Keratinocyte (primary cell): ENCODE measurements at regions not wholly inside any gene's neighbourhood (a gene's known extent, or its start where the extent isn't known, plus 50 kb on each side); places are given as distances from the start of the nearest gene placed in this dataset.

ENCODE experiments used
- DNase-seq: peaks from one replicate; pipeline ENCODE4 v3.0.0-alpha.2; 2011; ENCODE audit warnings: low read depth, missing footprints, low spot score
- FAIRE-seq: peaks from 2 replicates; lab custom pipeline; 2011; peaks lifted over from hg19 to GRCh38; lab: Jason Lieb, UNC
- H2AFZ ChIP-seq: 2 replicates; pipeline ENCODE4 v1.6.0; 2012; ENCODE audit warnings: low read length, control low read depth, inconsistent platforms; ENCODE audit not compliant: control insufficient read depth
- H3K27ac ChIP-seq: 2 replicates; pipeline ENCODE4 v1.5.1; 2011; ENCODE audit warnings: low read length; ENCODE audit not compliant: control insufficient read depth, insufficient read depth
- H3K27me3 ChIP-seq: 3 replicates; pipeline ENCODE4 v1.6.0; 2011; ENCODE audit warnings: low read length; ENCODE audit not compliant: control insufficient read depth, insufficient read depth; ENCODE audit errors: extremely low read depth
- H3K36me3 ChIP-seq, 2 experiments: 2 replicates in 1 of 2; 3 replicates in 1 of 2; pipeline ENCODE4 v1.5.1; 2011; ENCODE audit warnings: low read length in 2 of 2, mild to moderate bottlenecking in 1 of 2; ENCODE audit not compliant: control insufficient read depth in 2 of 2, insufficient read depth in 2 of 2; ENCODE audit errors: extremely low read depth in 1 of 2
- H3K4me1 ChIP-seq: 3 replicates; pipeline ENCODE4 v1.5.1; 2011; ENCODE audit warnings: low read length; ENCODE audit not compliant: control insufficient read depth, insufficient read depth; ENCODE audit errors: extremely low read depth
- H3K4me2 ChIP-seq: 3 replicates; pipeline ENCODE4 v1.6.0; 2011; ENCODE audit warnings: low read depth, low read length; ENCODE audit not compliant: control insufficient read depth, insufficient read depth; ENCODE audit errors: extremely low read depth
- H3K4me3 ChIP-seq, 3 experiments: fragments of 200-600 bp in 1 of 3; sonication (generic) in 1 of 3; 2 replicates in 2 of 3; 3 replicates in 1 of 3; pipeline ENCODE4 v1.5.1; 2011 to 2016; ENCODE audit warnings: low read length in 3 of 3, mild to moderate bottlenecking in 3 of 3, control low read depth in 2 of 3, inconsistent platforms in 1 of 3, low read depth in 1 of 3, mixed read lengths in 1 of 3, mixed run types in 1 of 3, moderate library complexity in 1 of 3; ENCODE audit not compliant: control insufficient read depth in 2 of 3, insufficient read depth in 2 of 3; ENCODE audit errors: extremely low read depth in 1 of 3
- H3K79me2 ChIP-seq: 2 replicates; pipeline ENCODE4 v1.6.0; 2012; ENCODE audit warnings: low read length; ENCODE audit not compliant: control insufficient read depth, insufficient read depth
- H3K9ac ChIP-seq: 3 replicates; pipeline ENCODE4 v1.6.0; 2011; ENCODE audit warnings: low read length; ENCODE audit not compliant: control insufficient read depth, insufficient read depth; ENCODE audit errors: extremely low read depth
- H3K9me1 ChIP-seq: 3 replicates; pipeline ENCODE4 v1.6.0; 2011; ENCODE audit warnings: low read length; ENCODE audit not compliant: control insufficient read depth, insufficient read depth; ENCODE audit errors: extremely low read depth
- H3K9me3 ChIP-seq: 2 replicates; pipeline ENCODE4 v1.5.1; 2012; ENCODE audit warnings: low read depth, low read length; ENCODE audit not compliant: control insufficient read depth
- H4K20me1 ChIP-seq: 3 replicates; pipeline ENCODE4 v1.6.0; 2011; ENCODE audit warnings: low read length; ENCODE audit not compliant: control insufficient read depth, insufficient read depth; ENCODE audit errors: extremely low read depth
- CTCF ChIP-seq, 3 experiments: IDR thresholded peaks in 1 of 3; conservative IDR thresholded peaks in 1 of 3; optimal IDR thresholded peaks in 1 of 3; 2 replicates in 2 of 3; 3 replicates in 1 of 3; pipeline versions ENCODE3 to v1.5.1; 2011; ENCODE audit warnings: low read length in 3 of 3, mild to moderate bottlenecking in 3 of 3, moderate library complexity in 2 of 3, control low read depth in 1 of 3, inconsistent platforms in 1 of 3; ENCODE audit not compliant: insufficient read depth in 2 of 3; ENCODE audit errors: extremely low read depth in 1 of 3
- EZH2 ChIP-seq: IDR thresholded peaks from one replicate; pipeline ENCODE4 v1.6.1; 2012; ENCODE audit warnings: inconsistent platforms, mild to moderate bottlenecking, low read length, moderate library complexity
- dilution Hi-C: fragments of 300-500 bp; cut with MboI; formaldehyde crosslinking; loops from one replicate; pipeline ENCODE4 v1.7.0; 2020; ENCODE audit warnings: low sequenced_read_pairs; ENCODE audit not compliant: extremely low pct_ligation_motif_present
- small RNA-seq, 3 experiments: library from RNA; depleted of rRNA; stranded (forward); fragments of <200 nt; gene quantifications; one replicate each; pipeline ENCODE3, GENCODE V24; 2012; ENCODE audit warnings: low read depth in 3 of 3, low replicate concordance in 1 of 3; ENCODE audit not compliant: insufficient read length in 3 of 3

- TF ChIP-seq CTCF (optimal IDR thresholded peaks at IDR 0.05 in 1 of 3, IDR thresholded peaks at IDR 0.05 in 1 of 3, conservative IDR thresholded peaks at IDR 0.05 in 1 of 3; ENCODE audit: extremely low read depth in 1 of 3, insufficient read depth in 2 of 3, low read length in 3 of 3) (no peak), EZH2 (no peak)
- Histone ChIP-seq H3K4me3 (no peak overlapping the region), H3K27me3 (no peaks in the 10 kb centered on the region), H3K79me2 (no peaks in the 10 kb centered on the region), H2AFZ (no peak overlapping the region), H3K9ac (no peak overlapping the region), H3K36me3 (no peaks in the 10 kb centered on the region), H3K4me2 (no peak overlapping the region), H3K9me3 (no peaks in the 10 kb centered on the region), H3K9me1 (no peaks in the 10 kb centered on the region), H4K20me1 (no peaks in the 10 kb centered on the region), H3K4me1 (no peaks in the 10 kb centered on the region), H3K27ac (no peak overlapping the region)
- dilution Hi-C loops = no loop called here
- DNase-seq (no peak), FAIRE-seq (no peak)
These were observed 142.8 kb upstream of the CT83 start for GRCh38 chrX:116605576-116605975.

- dilution Hi-C loops = no loop called here
- FAIRE-seq = no peak
These were observed 133.2 kb upstream of the CT83 start for GRCh38 chrX:116596010-116596409.

More at GRCh38 chrX:116596010-116596409, 133.2 kb upstream of the CT83 start:
- no peaks in the 10 kb centered on the region for H4K20me1 ChIP-seq
- H3K9me1 ChIP-seq = no peaks in the 10 kb centered on the region
- H3K27ac ChIP-seq = no peak overlapping the region
- DNase-seq = no peak
- H3K27me3 ChIP-seq = no peaks in the 10 kb centered on the region
- no peaks in the 10 kb centered on the region for H3K36me3 ChIP-seq
- no peak for TF ChIP-seq EZH2
- no peak for TF ChIP-seq CTCF (optimal IDR thresholded peaks at IDR 0.05 in 1 of 3, IDR thresholded peaks at IDR 0.05 in 1 of 3, conservative IDR thresholded peaks at IDR 0.05 in 1 of 3; ENCODE audit: extremely low read depth in 1 of 3, insufficient read depth in 2 of 3, low read length in 3 of 3)
- no peaks in the 10 kb centered on the region for H3K9me3 ChIP-seq
- no peak overlapping the region for H3K4me2 ChIP-seq
- H3K4me1 ChIP-seq = no peaks in the 10 kb centered on the region
- no peak overlapping the region for H3K4me3 ChIP-seq
- no peaks in the 10 kb centered on the region for H3K79me2 ChIP-seq
- H2AFZ ChIP-seq = no peak overlapping the region
- no peak overlapping the region for H3K9ac ChIP-seq

Small RNA genes in the stretch of these regions (small RNA-seq; reads per million reads assigned to genes)
- gene RNU6-1323P = 0 to 1.0 (median 0) reads per million in 3 experiments
